ENCODE measurements at regions not wholly inside any gene's neighbourhood (a gene's known extent, or its start where the extent isn't known, plus 50 kb on each side); places are given as distances from the start of the nearest gene placed in this dataset.
"Not testable (repeated sequence)": the region's sequence is repeated elsewhere in the genome, so short reads cannot be mapped to it uniquely, and the experiment has no call there.

- no peak for DNase-seq (ENCODE audit: low spot score)
Observed at GRCh38 chr20:55158446-55158845, 683.1 kb downstream of the DOK5 start.

GRCh38 chr20:55155360-55155759 is 680.0 kb downstream of the DOK5 start:
- no peak for DNase-seq (ENCODE audit: low spot score)

GRCh38 chr20:55153001-55153645 is 677.7 kb downstream of the DOK5 start:
- DNase-seq (ENCODE audit: low spot score), result no peak

- DNase-seq (ENCODE audit: low spot score), result no peak
Observed at GRCh38 chr20:55151171-55151570, 675.8 kb downstream of the DOK5 start.

GRCh38 chr20:55143601-55144000 is 668.2 kb downstream of the DOK5 start:
- peak; percentile 9 for DNase-seq (ENCODE audit: low spot score)

GRCh38 chr20:55142932-55143331 is 667.5 kb downstream of the DOK5 start:
- DNase-seq (ENCODE audit: low spot score), result no peak

- DNase-seq (ENCODE audit: low spot score), result no peak
Observed at GRCh38 chr20:55140631-55141030, 665.2 kb downstream of the DOK5 start.

GRCh38 chr20:55139173-55139765 is 663.9 kb downstream of the DOK5 start:
- no peak for DNase-seq (ENCODE audit: low spot score)

GRCh38 chr20:55135923-55136322 is 660.5 kb downstream of the DOK5 start:
- DNase-seq (ENCODE audit: low spot score), result no peak

GRCh38 chr20:55132523-55132922 is 657.1 kb downstream of the DOK5 start:
- no peak for DNase-seq (ENCODE audit: low spot score)

GRCh38 chr20:55117577-55117976 is 642.2 kb downstream of the DOK5 start:
- peak; percentile 68 for DNase-seq (ENCODE audit: low spot score)

GRCh38 chr20:55116598-55116997 is 641.2 kb downstream of the DOK5 start:
- DNase-seq (ENCODE audit: low spot score), result peak; percentile 12

GRCh38 chr20:55103188-55103587 is 627.8 kb downstream of the DOK5 start:
- no peak for DNase-seq (ENCODE audit: low spot score)

- DNase-seq (ENCODE audit: low spot score), result no peak
Observed at GRCh38 chr20:55099251-55099650, 623.9 kb downstream of the DOK5 start.

- no peak for DNase-seq (ENCODE audit: low spot score)
Observed at GRCh38 chr20:55097621-55098020, 622.2 kb downstream of the DOK5 start.

- peak; percentile 16 for DNase-seq (ENCODE audit: low spot score)
Observed at GRCh38 chr20:55095745-55096400, 620.5 kb downstream of the DOK5 start.

- DNase-seq (ENCODE audit: low spot score), result no peak
Observed at GRCh38 chr20:55094353-55094861, 619.0 kb downstream of the DOK5 start.

GRCh38 chr20:55090286-55090685 is 614.9 kb downstream of the DOK5 start:
- DNase-seq (ENCODE audit: low spot score), result no peak

- no peak for DNase-seq (ENCODE audit: low spot score)
Observed at GRCh38 chr20:55086421-55086820, 611.0 kb downstream of the DOK5 start.

GRCh38 chr20:55079917-55080316 is 604.5 kb downstream of the DOK5 start:
- no peak for DNase-seq (ENCODE audit: low spot score)

- not testable (repeated sequence) for DNase-seq (ENCODE audit: low spot score)
Observed at GRCh38 chr20:55074266-55074840, 599.0 kb downstream of the DOK5 start.

GRCh38 chr20:55070001-55070400 is 594.6 kb downstream of the DOK5 start:
- DNase-seq (ENCODE audit: low spot score), result no peak
